ENCODE measurements at regions not wholly inside any gene's neighbourhood (a gene's known extent, or its start where the extent isn't known, plus 50 kb on each side); places are given as distances from the start of the nearest gene placed in this dataset.

DNA sequence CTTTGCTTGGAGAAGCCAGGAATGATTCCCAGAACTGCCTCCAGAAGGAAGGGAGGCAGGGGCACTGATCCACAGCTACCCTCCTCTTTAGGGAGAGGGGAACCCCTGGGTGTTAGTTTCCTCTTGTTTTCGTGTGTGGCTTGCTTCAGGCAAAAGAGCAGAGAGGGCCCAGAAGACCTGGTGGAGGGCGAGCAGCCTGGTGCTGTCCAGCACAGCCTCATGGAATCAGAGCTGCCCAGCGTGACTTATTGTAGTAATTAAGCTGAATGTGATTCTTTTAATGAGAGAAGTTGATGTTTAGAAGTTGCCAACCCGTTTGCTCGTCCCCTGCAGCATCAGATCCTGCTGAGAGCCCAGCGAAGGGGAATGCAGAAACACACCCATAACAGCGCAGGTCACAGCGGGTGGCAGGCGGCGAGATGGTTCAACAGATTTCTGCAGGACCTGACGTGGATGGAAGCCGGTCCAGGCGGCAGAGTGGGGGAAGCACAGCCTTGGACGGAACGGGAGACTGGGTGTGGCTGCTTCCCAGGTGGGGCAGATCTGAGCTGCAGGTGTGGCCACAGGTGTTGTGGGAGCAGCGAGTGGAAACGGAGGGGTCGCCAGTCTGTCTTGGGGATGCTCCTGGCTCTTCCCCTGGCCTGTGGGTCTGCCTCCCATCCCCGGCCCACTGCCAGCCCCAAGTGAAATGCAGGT lies 53.7 kb upstream of the SHH start:
- TF ChIP-seq, protein P1, sequence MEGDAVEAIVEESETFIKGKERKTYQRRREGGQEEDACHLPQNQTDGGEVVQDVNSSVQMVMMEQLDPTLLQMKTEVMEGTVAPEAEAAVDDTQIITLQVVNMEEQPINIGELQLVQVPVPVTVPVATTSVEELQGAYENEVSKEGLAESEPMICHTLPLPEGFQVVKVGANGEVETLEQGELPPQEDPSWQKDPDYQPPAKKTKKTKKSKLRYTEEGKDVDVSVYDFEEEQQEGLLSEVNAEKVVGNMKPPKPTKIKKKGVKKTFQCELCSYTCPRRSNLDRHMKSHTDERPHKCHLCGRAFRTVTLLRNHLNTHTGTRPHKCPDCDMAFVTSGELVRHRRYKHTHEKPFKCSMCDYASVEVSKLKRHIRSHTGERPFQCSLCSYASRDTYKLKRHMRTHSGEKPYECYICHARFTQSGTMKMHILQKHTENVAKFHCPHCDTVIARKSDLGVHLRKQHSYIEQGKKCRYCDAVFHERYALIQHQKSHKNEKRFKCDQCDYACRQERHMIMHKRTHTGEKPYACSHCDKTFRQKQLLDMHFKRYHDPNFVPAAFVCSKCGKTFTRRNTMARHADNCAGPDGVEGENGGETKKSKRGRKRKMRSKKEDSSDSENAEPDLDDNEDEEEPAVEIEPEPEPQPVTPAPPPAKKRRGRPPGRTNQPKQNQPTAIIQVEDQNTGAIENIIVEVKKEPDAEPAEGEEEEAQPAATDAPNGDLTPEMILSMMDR (IDR thresholded peaks at IDR 0.05; ENCODE audit: extremely low read depth in 1 of 2, insufficient read depth in 1 of 2, low read depth in 1 of 2, low read length in 2 of 2) = no peak
- TF ChIP-seq EZH2 (IDR thresholded peaks at IDR 0.05; ENCODE audit: borderline replicate concordance, low read depth, low read length, severe bottlenecking) (no peak), MAX (IDR thresholded peaks at IDR 0.05; ENCODE audit: insufficient read depth, insufficient read length) (no peak)
